GM12878 (cell line): ENCODE measurements at regions not wholly inside any gene's neighbourhood (a gene's known extent, or its start where the extent isn't known, plus 50 kb on each side); places are given as distances from the start of the nearest gene placed in this dataset.

Experiments
- ATAC-seq: fragments of 200-7000 bp; cut with Tn5 transposase; 3 replicates; pipeline ENCODE4 v1.9.1; 2020; ENCODE audit warnings: mild to moderate bottlenecking, moderate library complexity
- BruUV-seq: library from RNA; stranded (reverse); fragments of 400-500 nt; replicated peaks from 2 replicates; lab custom pipeline; 2021; lab: Mats Ljungman, UMichigan
- CTCF ChIA-PET: fragments of 300-600 bp; sonication (Branson Sonifier 250); formaldehyde crosslinking; extraction: SDS; loops from one replicate; lab custom pipeline; 2021; ENCODE audit warnings: inconsistent platforms; lab: Yijun Ruan, JAX
- POLR2A ChIA-PET: fragments of 350-600 bp; formaldehyde crosslinking; extraction: SDS; loops from one replicate; lab custom pipeline; 2021; ENCODE audit warnings: inconsistent platforms; lab: Charles Lee
- RAD21 ChIA-PET: fragments of 300-600 bp; sonication (Branson Sonifier 250); formaldehyde crosslinking; loops from one replicate; lab custom pipeline; 2023; ENCODE audit warnings: antibody characterized with exemption; ENCODE audit not compliant: unreplicated experiment; lab: Charles Lee
- SMC1A ChIA-PET: fragments of 300-600 bp; sonication (Branson Sonifier 250); formaldehyde crosslinking; loops from one replicate; lab custom pipeline; 2023; ENCODE audit not compliant: unreplicated experiment, uncharacterized antibody; lab: Charles Lee
- DNase-seq: peaks from one replicate; pipeline ENCODE4 v3.0.0-alpha.2; 2011; ENCODE audit warnings: low read depth, low spot score
- FAIRE-seq: peaks from 3 replicates; lab custom pipeline; 2011; peaks lifted over from hg19 to GRCh38; lab: Jason Lieb, UNC
- H2AFZ ChIP-seq: 2 replicates; pipeline ENCODE4 v1.6.0; 2011; ENCODE audit warnings: low read depth, low read length, control low read depth; ENCODE audit not compliant: control insufficient read depth
- H3K27ac ChIP-seq: 2 replicates; pipeline ENCODE4 v1.5.1; 2011; ENCODE audit warnings: control low read depth; ENCODE audit not compliant: control insufficient read depth, insufficient read depth
- H3K27me3 ChIP-seq, 2 experiments: replicated peaks in 1 of 2; 2 replicates each; pipeline versions ENCODE4 v1.6.0 to v1.6.1; 2011; ENCODE audit warnings: low read length in 1 of 2; ENCODE audit not compliant: control insufficient read depth in 2 of 2, insufficient read depth in 2 of 2
- H3K36me3 ChIP-seq, 2 experiments: 2 replicates each; pipeline ENCODE4 v1.5.1; 2011; ENCODE audit warnings: low read length in 1 of 2; ENCODE audit not compliant: control insufficient read depth in 2 of 2, insufficient read depth in 2 of 2
- H3K4me1 ChIP-seq: 2 replicates; pipeline ENCODE4 v1.6.1; 2011; ENCODE audit warnings: mild to moderate bottlenecking, low read length, moderate library complexity, mixed read lengths; ENCODE audit not compliant: control insufficient read depth, insufficient read depth
- H3K4me2 ChIP-seq: 2 replicates; pipeline ENCODE4 v1.6.0; 2011; ENCODE audit warnings: control low read depth; ENCODE audit not compliant: control insufficient read depth, insufficient read depth
- H3K4me3 ChIP-seq: fragments of 200-600 bp; sonication (generic); 2 replicates; pipeline ENCODE4 v1.5.1; 2016
- H3K79me2 ChIP-seq: 2 replicates; pipeline ENCODE4 v1.6.0; 2011; ENCODE audit warnings: low read length; ENCODE audit not compliant: control insufficient read depth, insufficient read depth
- H3K9ac ChIP-seq: 2 replicates; pipeline ENCODE4 v1.8.0; 2011; ENCODE audit warnings: low read length, control low read depth, mixed read lengths; ENCODE audit not compliant: control insufficient read depth, insufficient read depth
- H3K9me3 ChIP-seq: replicated peaks from 3 replicates; pipeline ENCODE4 v1.5.1; 2011; ENCODE audit warnings: mild to moderate bottlenecking, low read length; ENCODE audit not compliant: control insufficient read depth, insufficient read depth
- H4K20me1 ChIP-seq: 2 replicates; pipeline ENCODE4 v1.6.0; 2011; ENCODE audit not compliant: control insufficient read depth, insufficient read depth
- CBFB ChIP-seq: IDR thresholded peaks from 2 replicates; pipeline ENCODE4 v1.6.1; 2016; ENCODE audit warnings: antibody characterized with exemption, low read depth
- EED ChIP-seq: sonication (generic); IDR thresholded peaks from 2 replicates; pipeline ENCODE4 v1.6.1; 2016; ENCODE audit warnings: antibody characterized with exemption, low read depth
- GATAD2B ChIP-seq: fragments of 450-650 bp; conservative IDR thresholded peaks from 2 replicates; pipeline ENCODE4 v1.6.1; 2017; ENCODE audit warnings: low read depth, mild to moderate bottlenecking, moderate library complexity
- NBN ChIP-seq: fragments of 450-650 bp; IDR thresholded peaks from 2 replicates; pipeline ENCODE4 v1.6.1; 2016
- NFYB ChIP-seq: IDR thresholded peaks from 2 replicates; pipeline ENCODE4 v1.6.1; 2011; ENCODE audit warnings: low read depth, mild to moderate bottlenecking, low read length, improper control_type of control experiment, moderate library complexity; ENCODE audit not compliant: insufficient read depth
- NR2C2 ChIP-seq: IDR thresholded peaks from 2 replicates; pipeline ENCODE4 v1.6.1; 2011; ENCODE audit warnings: borderline replicate concordance, low read depth; ENCODE audit not compliant: control insufficient read depth, insufficient read length
- POLR2A ChIP-seq: IDR thresholded peaks from 2 replicates; pipeline ENCODE4 v1.6.1; 2011; ENCODE audit warnings: low read depth, mild to moderate bottlenecking, low read length
- PRDM15 ChIP-seq: fragments of 450-650 bp; formaldehyde crosslinking; IDR thresholded peaks from 2 replicates; pipeline ENCODE4 v1.4.0; 2020; ENCODE audit warnings: mild to moderate bottlenecking, moderate library complexity
- RELA ChIP-seq: fragments of 450-650 bp; IDR thresholded peaks from 2 replicates; pipeline ENCODE4 v1.8.0; 2014; ENCODE audit warnings: borderline replicate concordance; ENCODE audit not compliant: partially characterized antibody
- SREBF2 ChIP-seq: IDR thresholded peaks from 2 replicates; pipeline ENCODE4 v1.6.1; 2012; ENCODE audit warnings: mild to moderate bottlenecking, low read length
- TAF1 ChIP-seq: IDR thresholded peaks from 2 replicates; pipeline ENCODE4 v1.6.1; 2011; ENCODE audit warnings: mild to moderate bottlenecking, low read depth, low read length, borderline replicate concordance
- ZSCAN29 ChIP-seq: fragments of 450-650 bp; IDR thresholded peaks from 2 replicates; pipeline ENCODE4 v1.6.1; 2017; ENCODE audit warnings: mild to moderate bottlenecking, moderate library complexity
- WGBS: methylation state at CpG from one replicate; pipeline ENCODE4 v1.1.6; 2016; ENCODE audit warnings: low lambda C conversion rate; ENCODE audit not compliant: insufficient replicate concordance, insufficient coverage; ENCODE audit errors: missing lambda C conversion rate; 5-methylcytosine and 5-hydroxymethylcytosine counted together
- in situ Hi-C: fragments of 300-500 bp; cut with MboI; formaldehyde crosslinking; loops from 9 replicates; pipeline ENCODE4 v1.14.3; 2018; ENCODE audit warnings: mixed read lengths
- intact Hi-C: fragments of 100-400 bp; cut with micrococcal nuclease; formaldehyde crosslinking; loops from one replicate; pipeline ENCODE4 v1.14.2; 2022; ENCODE audit not compliant: unreplicated experiment

- Histone ChIP-seq H4K20me1 (no peaks in the 10 kb centered on the region), H3K4me1 (no peaks in the 10 kb centered on the region), H2AFZ (no peak overlapping the region), H3K4me2 (no peak overlapping the region), H3K79me2 (no peaks in the 10 kb centered on the region), H3K27ac (no peak overlapping the region), H3K36me3 (no peaks in the 10 kb centered on the region), H3K9ac (no peak overlapping the region), H3K4me3 (no peak overlapping the region), H3K9me3 (no peaks in the 10 kb centered on the region), H3K27me3 (no peaks in the 10 kb centered on the region; a peak in 1 of 4 replicates)
- no peak for ATAC-seq
- no peak for DNase-seq
- no peak for TF ChIP-seq RELA
- no peak for TF ChIP-seq NBN
- TF ChIP-seq TAF1, result no peak
- TF ChIP-seq EED, result no peak
- TF ChIP-seq GATAD2B, result no peak
- no peak for TF ChIP-seq POLR2A
- TF ChIP-seq NFYB, result no peak
- no peak for TF ChIP-seq SREBF2
- no peak for TF ChIP-seq ZSCAN29
- no peak for TF ChIP-seq CBFB
- no peak for TF ChIP-seq PRDM15 (CRISPR knock-in tag)
- TF ChIP-seq NR2C2, result no peak
- CTCF ChIA-PET, result no interaction called here
- RAD21 ChIA-PET, result no interaction called here
- WGBS, result 68% methylated on average over 1 of the region's 1 CpG
- in situ Hi-C loops, result no loop called here
- no TSS peak for BruUV-seq
- POLR2A ChIA-PET, result no interaction called here
- intact Hi-C loops, result no loop called here
- SMC1A ChIA-PET, result no interaction called here
- no peak for FAIRE-seq
Measured at GRCh38 chr5:58351190-58351589, 108.7 kb downstream of the PLK2 start.
